ENCODE measurements at regions not wholly inside any gene's neighbourhood (a gene's known extent, or its start where the extent isn't known, plus 50 kb on each side); places are given as distances from the start of the nearest gene placed in this dataset.
"Not testable (repeated sequence)": the region's sequence is repeated elsewhere in the genome, so short reads cannot be mapped to it uniquely, and the experiment has no call there.

DNA sequence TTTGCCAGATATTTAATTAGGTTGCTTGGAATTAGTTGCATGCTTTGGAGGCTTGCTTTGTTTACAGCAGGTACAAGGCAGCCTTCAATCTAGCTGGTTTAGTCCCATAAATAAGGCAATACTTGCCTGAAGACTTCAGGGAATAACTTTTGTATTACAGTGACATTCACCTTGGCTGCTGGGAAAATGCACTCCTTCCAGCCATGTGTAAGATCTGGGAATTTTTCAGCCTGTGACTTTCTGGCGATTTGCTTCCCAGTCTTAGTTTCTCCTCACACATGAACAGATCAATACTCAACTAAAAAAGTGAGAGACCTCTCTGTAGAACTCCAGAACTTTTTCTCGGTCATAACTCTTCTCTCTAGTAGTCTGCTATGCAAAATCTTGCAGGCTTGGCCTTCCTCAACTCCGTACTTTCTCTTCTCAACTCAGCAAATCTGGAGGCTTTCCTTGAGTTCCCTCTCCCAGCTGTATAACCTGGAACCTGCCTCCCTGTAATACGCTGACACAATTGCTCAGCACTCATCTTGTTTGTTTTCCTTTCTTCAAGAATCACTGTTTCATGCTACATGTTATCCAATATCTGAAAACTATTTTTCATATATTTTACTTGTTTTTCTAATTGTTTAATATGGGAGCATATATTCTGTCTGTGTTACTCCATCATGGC, 173.0 kb downstream of the MSX2 start:
- Histone ChIP-seq H3K36me3 (ENCODE audit: control insufficient read depth, insufficient read depth, low read length) (no peaks in the 10 kb centered on the region), H3K79me2 (no peaks in the 10 kb centered on the region), H2AFZ (no peak overlapping the region), H3K4me3 (ENCODE audit: low read depth, low read length) (no peak overlapping the region), H3K27ac (no peak overlapping the region), H3K4me2 (ENCODE audit: low read length) (no peak overlapping the region), H3K9ac (no peak overlapping the region), H3K4me1 (no peaks in the 10 kb centered on the region), H3K27me3 (ENCODE audit: control insufficient read depth, insufficient read depth, low read length) (no peaks in the 10 kb centered on the region), H3K9me3 (ENCODE audit: control insufficient read depth, low read length) (no peaks in the 10 kb centered on the region)
- no peak for TF ChIP-seq CTCF (IDR thresholded peaks at IDR 0.05)

GRCh38 chr5:174895360-174895759, 171.0 kb downstream of the MSX2 start:
- Histone ChIP-seq H3K9ac (no peak overlapping the region), H3K4me2 (ENCODE audit: low read length) (no peak overlapping the region), H3K79me2 (no peaks in the 10 kb centered on the region), H3K36me3 (ENCODE audit: control insufficient read depth, insufficient read depth, low read length) (no peaks in the 10 kb centered on the region), H2AFZ (no peak overlapping the region), H3K27me3 (ENCODE audit: control insufficient read depth, insufficient read depth, low read length) (no peaks in the 10 kb centered on the region), H3K9me3 (ENCODE audit: control insufficient read depth, low read length) (no peaks in the 10 kb centered on the region), H3K4me1 (no peaks in the 10 kb centered on the region), H3K4me3 (ENCODE audit: low read depth, low read length) (no peak overlapping the region), H3K27ac (no peak overlapping the region)
- no peak for TF ChIP-seq CTCF (IDR thresholded peaks at IDR 0.05)

DNA sequence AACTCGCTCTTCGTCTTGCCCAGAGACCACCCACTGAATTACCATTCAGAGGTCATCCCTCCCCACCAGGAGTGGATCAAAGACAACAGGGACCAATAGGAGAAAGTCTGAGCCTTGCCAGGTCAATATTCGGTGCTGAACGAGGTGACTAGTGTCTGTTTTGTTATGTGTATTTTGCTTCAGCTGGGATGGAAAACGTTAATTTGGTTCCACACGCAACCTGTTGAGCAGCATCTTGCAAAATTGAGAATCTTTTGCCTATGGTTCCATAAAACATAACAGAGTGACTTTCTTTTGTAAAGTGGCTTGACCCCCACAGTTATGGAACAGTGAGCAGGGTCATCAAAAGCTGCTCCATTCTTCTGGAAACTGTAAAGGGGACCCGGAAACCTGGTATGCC, 168.4 kb downstream of the MSX2 start:
- Histone ChIP-seq H3K4me2 (ENCODE audit: low read length) (no peak overlapping the region), H2AFZ (no peak overlapping the region), H3K4me1 (no peaks in the 10 kb centered on the region), H3K4me3 (ENCODE audit: low read depth, low read length) (no peak overlapping the region), H3K9ac (no peak overlapping the region), H3K27me3 (ENCODE audit: control insufficient read depth, insufficient read depth, low read length) (no peaks in the 10 kb centered on the region), H3K79me2 (no peaks in the 10 kb centered on the region), H3K9me3 (ENCODE audit: control insufficient read depth, low read length) (no peaks in the 10 kb centered on the region), H3K36me3 (ENCODE audit: control insufficient read depth, insufficient read depth, low read length) (no peaks in the 10 kb centered on the region), H3K27ac (no peak overlapping the region)
- TF ChIP-seq CTCF (IDR thresholded peaks at IDR 0.05) = no peak

- not testable (repeated sequence) for H3K27me3 ChIP-seq (ENCODE audit: control insufficient read depth, insufficient read depth, low read length); H3K4me3 ChIP-seq (ENCODE audit: low read depth, low read length); H2AFZ ChIP-seq; H3K79me2 ChIP-seq; H3K27ac ChIP-seq; H3K36me3 ChIP-seq (ENCODE audit: control insufficient read depth, insufficient read depth, low read length); H3K4me2 ChIP-seq (ENCODE audit: low read length); H3K9me3 ChIP-seq (ENCODE audit: control insufficient read depth, low read length); H3K4me1 ChIP-seq; H3K9ac ChIP-seq
Measured at GRCh38 chr5:174880412-174881200, 156.2 kb downstream of the MSX2 start.

- H3K9ac ChIP-seq = no peak overlapping the region
- no peaks in the 10 kb centered on the region for H3K79me2 ChIP-seq
- H2AFZ ChIP-seq = no peak overlapping the region
- H3K27me3 ChIP-seq (ENCODE audit: control insufficient read depth, insufficient read depth, low read length) = no peaks in the 10 kb centered on the region
- no peaks in the 10 kb centered on the region for H3K9me3 ChIP-seq (ENCODE audit: control insufficient read depth, low read length)
- no peaks in the 10 kb centered on the region for H3K36me3 ChIP-seq (ENCODE audit: control insufficient read depth, insufficient read depth, low read length)
- H3K27ac ChIP-seq = no peak overlapping the region
- H3K4me2 ChIP-seq (ENCODE audit: low read length) = no peak overlapping the region
- no peak overlapping the region for H3K4me3 ChIP-seq (ENCODE audit: low read depth, low read length)
- no peaks in the 10 kb centered on the region for H3K4me1 ChIP-seq
- no peak for TF ChIP-seq CTCF (IDR thresholded peaks at IDR 0.05)
Measured at GRCh38 chr5:174877987-174878386, 153.6 kb downstream of the MSX2 start.

Measured in parathyroid adenoma (tissue), 2 donors.